Vagina (tissue), 2 donors: ENCODE measurements at regions not wholly inside any gene's neighbourhood (a gene's known extent, or its start where the extent isn't known, plus 50 kb on each side); places are given as distances from the start of the nearest gene placed in this dataset.
"Not testable (repeated sequence)": the region's sequence is repeated elsewhere in the genome, so short reads cannot be mapped to it uniquely, and the experiment has no call there.

Experiments
- CTCF ChIP-seq, 3 experiments: fragments of 450-650 bp in 2 of 3; fragments of 200-600 bp in 1 of 3; sonication (generic) in 1 of 3; IDR thresholded peaks; one replicate each; pipeline ENCODE4 v1.5.1; 2017 to 2019; ENCODE audit warnings: antibody characterized with exemption in 3 of 3, mild to moderate bottlenecking in 2 of 3, moderate library complexity in 2 of 3
- POLR2A ChIP-seq, 2 donors: fragments of 450-650 bp; IDR thresholded peaks; one replicate each; pipeline ENCODE4 v1.6.1; 2017; ENCODE audit warnings: antibody characterized with exemption in 2 of 2, mild to moderate bottlenecking in 2 of 2, moderate library complexity in 2 of 2
- POLR2AphosphoS5 ChIP-seq, 2 donors: sonication (generic); formaldehyde crosslinking; IDR thresholded peaks; one replicate each; pipeline ENCODE4 v1.9.0; 2017; ENCODE audit warnings: antibody characterized with exemption in 2 of 2, mild to moderate bottlenecking in 2 of 2, low read depth in 1 of 2; ENCODE audit not compliant: insufficient read depth in 1 of 2

DNA sequence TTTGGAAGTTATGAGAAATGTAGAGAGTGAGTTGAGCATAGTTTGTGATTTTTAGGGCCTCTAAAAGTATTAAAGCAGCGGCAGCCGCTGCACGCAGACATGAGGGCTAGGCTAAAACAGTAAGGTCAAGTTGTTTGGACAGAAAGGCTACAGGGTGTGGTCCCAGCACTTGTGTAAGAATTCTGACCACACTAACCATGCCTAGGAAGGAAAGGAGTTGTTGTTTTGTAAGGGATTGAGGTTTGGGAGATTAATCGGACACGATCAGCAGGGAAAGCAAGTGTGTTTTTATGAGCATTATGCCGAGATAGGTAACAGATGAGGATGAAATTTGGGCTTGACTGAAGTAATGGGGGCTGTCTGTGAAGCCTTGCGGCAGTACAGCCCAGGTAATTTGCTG is 117.9 kb downstream of the ADAMTS15 start:
- not testable (repeated sequence) for TF ChIP-seq CTCF (IDR thresholded peaks at IDR 0.05); POLR2A (IDR thresholded peaks at IDR 0.05); POLR2AphosphoS5 (IDR thresholded peaks at IDR 0.05; ENCODE audit: insufficient read depth in 1 of 2, low read depth in 1 of 2)
